OCI-LY3 (cell line): ENCODE measurements at regions not wholly inside any gene's neighbourhood (a gene's known extent, or its start where the extent isn't known, plus 50 kb on each side); places are given as distances from the start of the nearest gene placed in this dataset.

ENCODE experiments used
- H2AFZ ChIP-seq: fragments of 200-600, 300-600 bp; shearing (Covaris generic); 2 replicates; pipeline ENCODE4 v1.6.0; 2014; ENCODE audit warnings: antibody characterized with exemption, low read depth, low read length
- H3K27ac ChIP-seq: fragments of 200-600, 300-600 bp; sonication (generic); 2 replicates; pipeline ENCODE4 v1.5.1; 2014; ENCODE audit warnings: mild to moderate bottlenecking, low read length, moderate library complexity, mixed read lengths
- H3K27me3 ChIP-seq: fragments of 200-600, 300-600 bp; sonication (generic); 2 replicates; pipeline ENCODE4 v1.6.1; 2014; ENCODE audit warnings: low read depth, low read length, mixed read lengths
- H3K36me3 ChIP-seq: fragments of 200-600, 300-600 bp; sonication (generic); replicated peaks from 2 replicates; pipeline ENCODE3; 2014; ENCODE audit warnings: low read depth, low read length, mixed read lengths
- H3K4me1 ChIP-seq: fragments of 300-600, 200-600 bp; sonication (generic); 2 replicates; pipeline ENCODE4 v1.6.1; 2014; ENCODE audit warnings: low read length, mixed read lengths
- H3K4me2 ChIP-seq: fragments of 200-600, 300-600 bp; sonication (generic); 2 replicates; pipeline ENCODE4 v1.6.1; 2014; ENCODE audit warnings: low read length, mixed read lengths
- H3K4me3 ChIP-seq: fragments of 300-600, 200-600 bp; sonication (generic); 2 replicates; pipeline ENCODE4 v1.5.1; 2014; ENCODE audit warnings: antibody characterized with exemption, mild to moderate bottlenecking, low read length, moderate library complexity
- H3K79me2 ChIP-seq: fragments of 300-600, 200-600 bp; shearing (Covaris generic); 2 replicates; pipeline ENCODE4 v1.6.1; 2014; ENCODE audit warnings: mild to moderate bottlenecking, low read length, mixed read lengths
- H3K9ac ChIP-seq: fragments of 300-600, 200-600 bp; shearing (Covaris generic); 2 replicates; pipeline ENCODE4 v1.6.0; 2014; ENCODE audit warnings: mild to moderate bottlenecking, low read length, moderate library complexity
- H3K9me3 ChIP-seq: fragments of 200-600, 300-600 bp; shearing (Covaris generic); 2 replicates; pipeline ENCODE4 v1.6.1; 2014; ENCODE audit warnings: low read length, mixed read lengths; ENCODE audit not compliant: insufficient read depth
- H4K20me1 ChIP-seq: fragments of 200-600, 300-600 bp; sonication (generic); 2 replicates; pipeline ENCODE4 v1.6.1; 2016; ENCODE audit warnings: low read length, mixed read lengths; ENCODE audit not compliant: insufficient read depth
- CTCF ChIP-seq: fragments of 200-600, 300-600 bp; sonication (generic); IDR thresholded peaks from 2 replicates; pipeline ENCODE4 v1.5.1; 2014; ENCODE audit warnings: antibody characterized with exemption, low read length, low read depth
- EZH2phosphoT487 ChIP-seq: fragments of 200-600 bp; shearing (Covaris generic); IDR thresholded peaks from 2 replicates; pipeline ENCODE4 v1.6.1; 2018; ENCODE audit warnings: antibody characterized with exemption, mixed run types, low read depth

- no peak overlapping the region for H3K27ac ChIP-seq
- no peak overlapping the region for H2AFZ ChIP-seq
- H4K20me1 ChIP-seq: no peaks in the 10 kb centered on the region
- H3K4me1 ChIP-seq: no peaks in the 10 kb centered on the region
- no peaks in the 10 kb centered on the region for H3K27me3 ChIP-seq
- H3K4me2 ChIP-seq: no peak overlapping the region
- no peaks in the 10 kb centered on the region for H3K9me3 ChIP-seq
- no peak overlapping the region for H3K9ac ChIP-seq
- H3K4me3 ChIP-seq: no peak overlapping the region
- TF ChIP-seq EZH2phosphoT487: no peak
- TF ChIP-seq CTCF: no peak
- H3K36me3 ChIP-seq: no peaks in the 10 kb centered on the region
- H3K79me2 ChIP-seq: no peaks in the 10 kb centered on the region
Observed at GRCh38 chr1:98147280-98147679, 226.4 kb upstream of the DPYD start.

- TF ChIP-seq EZH2phosphoT487: no peak
- no peak for TF ChIP-seq CTCF
- Histone ChIP-seq H3K27ac (no peak overlapping the region), H4K20me1 (no peaks in the 10 kb centered on the region), H3K79me2 (no peaks in the 10 kb centered on the region), H3K4me3 (no peak overlapping the region), H3K27me3 (no peaks in the 10 kb centered on the region), H3K9ac (no peak overlapping the region), H2AFZ (no peak overlapping the region), H3K4me1 (no peaks in the 10 kb centered on the region), H3K9me3 (no peaks in the 10 kb centered on the region), H3K4me2 (no peak overlapping the region), H3K36me3 (no peaks in the 10 kb centered on the region)
Observed at GRCh38 chr1:98145655-98146054, 224.8 kb upstream of the DPYD start.

GRCh38 chr1:98143403-98143802 is 222.6 kb upstream of the DPYD start:
- Histone ChIP-seq H3K79me2 (no peaks in the 10 kb centered on the region), H3K27me3 (no peaks in the 10 kb centered on the region), H3K9me3 (no peaks in the 10 kb centered on the region), H2AFZ (no peak overlapping the region), H3K36me3 (no peaks in the 10 kb centered on the region), H3K4me2 (no peak overlapping the region), H3K4me3 (no peak overlapping the region), H3K27ac (no peak overlapping the region), H3K4me1 (no peaks in the 10 kb centered on the region), H4K20me1 (no peaks in the 10 kb centered on the region), H3K9ac (no peak overlapping the region)
- no peak for TF ChIP-seq CTCF
- no peak for TF ChIP-seq EZH2phosphoT487

- H3K9ac ChIP-seq: no peak overlapping the region
- H2AFZ ChIP-seq: no peak overlapping the region
- no peaks in the 10 kb centered on the region for H3K27me3 ChIP-seq
- no peak overlapping the region for H3K27ac ChIP-seq
- no peaks in the 10 kb centered on the region for H3K9me3 ChIP-seq
- no peaks in the 10 kb centered on the region for H4K20me1 ChIP-seq
- no peaks in the 10 kb centered on the region for H3K79me2 ChIP-seq
- H3K36me3 ChIP-seq: no peaks in the 10 kb centered on the region
- H3K4me1 ChIP-seq: no peaks in the 10 kb centered on the region
- H3K4me2 ChIP-seq: no peak overlapping the region
- H3K4me3 ChIP-seq: no peak overlapping the region
- TF ChIP-seq CTCF (no peak), EZH2phosphoT487 (no peak)
Observed at GRCh38 chr1:98133131-98133530, 212.3 kb upstream of the DPYD start.
